Liver (tissue), 3 donors: ENCODE measurements at regions not wholly inside any gene's neighbourhood (a gene's known extent, or its start where the extent isn't known, plus 50 kb on each side); places are given as distances from the start of the nearest gene placed in this dataset.

Experiments
- ATF3 ChIP-seq: IDR thresholded peaks from 2 replicates; pipeline ENCODE4 v1.6.1; 2016; ENCODE audit warnings: antibody characterized with exemption
- CTCF ChIP-seq: fragments of 150-350 bp; IDR thresholded peaks from 2 replicates; pipeline ENCODE4 v1.5.1; 2017; ENCODE audit warnings: improper control_type of control experiment, low read depth, low read length; ENCODE audit not compliant: missing input control
- EGR1 ChIP-seq, 2 donors: IDR thresholded peaks; 2 replicates each; pipeline ENCODE4 v1.6.1; 2016 to 2018; ENCODE audit warnings: antibody characterized with exemption in 2 of 2, low read depth in 2 of 2
- FOXA1 ChIP-seq: IDR thresholded peaks from 2 replicates; pipeline ENCODE4 v1.6.1; 2016; ENCODE audit warnings: antibody characterized with exemption
- GABPA ChIP-seq, 2 donors: IDR thresholded peaks in 1 of 2; conservative IDR thresholded peaks in 1 of 2; 2 replicates each; pipeline ENCODE4 v1.6.1; 2016; ENCODE audit warnings: antibody characterized with exemption in 2 of 2, mild to moderate bottlenecking in 1 of 2, moderate library complexity in 1 of 2
- JUND ChIP-seq, 2 donors: IDR thresholded peaks; 2 replicates each; pipeline ENCODE4 v1.6.1; 2016; ENCODE audit warnings: antibody characterized with exemption in 2 of 2
- MAX ChIP-seq: IDR thresholded peaks from 2 replicates; pipeline ENCODE4 v1.6.1; 2016; ENCODE audit warnings: antibody characterized with exemption
- NR2F2 ChIP-seq: IDR thresholded peaks from 2 replicates; pipeline ENCODE4 v1.6.1; 2016; ENCODE audit warnings: antibody characterized with exemption
- RAD21 ChIP-seq, 2 donors: IDR thresholded peaks; 2 replicates each; pipeline ENCODE4 v1.6.1; 2016; ENCODE audit warnings: antibody characterized with exemption in 2 of 2, mild to moderate bottlenecking in 2 of 2
- REST ChIP-seq: IDR thresholded peaks from 2 replicates; pipeline ENCODE4 v1.6.1; 2016; ENCODE audit warnings: antibody characterized with exemption, mild to moderate bottlenecking
- SP1 ChIP-seq: IDR thresholded peaks from 2 replicates; pipeline ENCODE4 v1.6.1; 2018; ENCODE audit warnings: antibody characterized with exemption, mild to moderate bottlenecking
- TAF1 ChIP-seq: conservative IDR thresholded peaks from 2 replicates; pipeline ENCODE4 v1.6.1; 2016; ENCODE audit warnings: antibody characterized with exemption, mild to moderate bottlenecking
- YY1 ChIP-seq: IDR thresholded peaks from 2 replicates; pipeline ENCODE4 v1.6.1; 2016; ENCODE audit warnings: antibody characterized with exemption, mild to moderate bottlenecking
- ZBTB33 ChIP-seq: IDR thresholded peaks from 2 replicates; pipeline ENCODE4 v1.6.1; 2016; ENCODE audit warnings: antibody characterized with exemption
- donor health status: healthy.
- donor health status: healthy.

GRCh38 chr3:184455991-184456390 is 76.1 kb downstream of the CHRD start:
- no peak for TF ChIP-seq JUND (IDR thresholded peaks at IDR 0.05)
- TF ChIP-seq CTCF, result no peak
- TF ChIP-seq FOXA1, result no peak
- no peak for TF ChIP-seq ZBTB33
- TF ChIP-seq EGR1 (IDR thresholded peaks at IDR 0.05; ENCODE audit: low read depth in 2 of 2), result no peak
- no peak for TF ChIP-seq SP1
- TF ChIP-seq REST, result no peak
- TF ChIP-seq TAF1, result no peak
- TF ChIP-seq YY1, result no peak
- TF ChIP-seq MAX, result no peak
- TF ChIP-seq GABPA (IDR thresholded peaks at IDR 0.05 in 1 of 2, conservative IDR thresholded peaks at IDR 0.05 in 1 of 2), result no peak
- TF ChIP-seq NR2F2, result no peak
- no peak for TF ChIP-seq RAD21 (IDR thresholded peaks at IDR 0.05)
- TF ChIP-seq ATF3, result no peak
